OCI-LY3 (cell line): ENCODE measurements at regions not wholly inside any gene's neighbourhood (a gene's known extent, or its start where the extent isn't known, plus 50 kb on each side); places are given as distances from the start of the nearest gene placed in this dataset.

Experiments used
- H2AFZ ChIP-seq: fragments of 200-600, 300-600 bp; shearing (Covaris generic); 2 replicates; pipeline ENCODE4 v1.6.0; 2014; ENCODE audit warnings: antibody characterized with exemption, low read depth, low read length
- H3K27ac ChIP-seq: fragments of 200-600, 300-600 bp; sonication (generic); 2 replicates; pipeline ENCODE4 v1.5.1; 2014; ENCODE audit warnings: mild to moderate bottlenecking, low read length, moderate library complexity, mixed read lengths
- H3K27me3 ChIP-seq: fragments of 200-600, 300-600 bp; sonication (generic); 2 replicates; pipeline ENCODE4 v1.6.1; 2014; ENCODE audit warnings: low read depth, low read length, mixed read lengths
- H3K36me3 ChIP-seq: fragments of 200-600, 300-600 bp; sonication (generic); replicated peaks from 2 replicates; pipeline ENCODE3; 2014; ENCODE audit warnings: low read depth, low read length, mixed read lengths
- H3K4me1 ChIP-seq: fragments of 300-600, 200-600 bp; sonication (generic); 2 replicates; pipeline ENCODE4 v1.6.1; 2014; ENCODE audit warnings: low read length, mixed read lengths
- H3K4me2 ChIP-seq: fragments of 200-600, 300-600 bp; sonication (generic); 2 replicates; pipeline ENCODE4 v1.6.1; 2014; ENCODE audit warnings: low read length, mixed read lengths
- H3K4me3 ChIP-seq: fragments of 300-600, 200-600 bp; sonication (generic); 2 replicates; pipeline ENCODE4 v1.5.1; 2014; ENCODE audit warnings: antibody characterized with exemption, mild to moderate bottlenecking, low read length, moderate library complexity
- H3K79me2 ChIP-seq: fragments of 300-600, 200-600 bp; shearing (Covaris generic); 2 replicates; pipeline ENCODE4 v1.6.1; 2014; ENCODE audit warnings: mild to moderate bottlenecking, low read length, mixed read lengths
- H3K9ac ChIP-seq: fragments of 300-600, 200-600 bp; shearing (Covaris generic); 2 replicates; pipeline ENCODE4 v1.6.0; 2014; ENCODE audit warnings: mild to moderate bottlenecking, low read length, moderate library complexity
- H3K9me3 ChIP-seq: fragments of 200-600, 300-600 bp; shearing (Covaris generic); 2 replicates; pipeline ENCODE4 v1.6.1; 2014; ENCODE audit warnings: low read length, mixed read lengths; ENCODE audit not compliant: insufficient read depth
- H4K20me1 ChIP-seq: fragments of 200-600, 300-600 bp; sonication (generic); 2 replicates; pipeline ENCODE4 v1.6.1; 2016; ENCODE audit warnings: low read length, mixed read lengths; ENCODE audit not compliant: insufficient read depth
- CTCF ChIP-seq: fragments of 200-600, 300-600 bp; sonication (generic); IDR thresholded peaks from 2 replicates; pipeline ENCODE4 v1.5.1; 2014; ENCODE audit warnings: antibody characterized with exemption, low read length, low read depth
- EZH2phosphoT487 ChIP-seq: fragments of 200-600 bp; shearing (Covaris generic); IDR thresholded peaks from 2 replicates; pipeline ENCODE4 v1.6.1; 2018; ENCODE audit warnings: antibody characterized with exemption, mixed run types, low read depth

DNA sequence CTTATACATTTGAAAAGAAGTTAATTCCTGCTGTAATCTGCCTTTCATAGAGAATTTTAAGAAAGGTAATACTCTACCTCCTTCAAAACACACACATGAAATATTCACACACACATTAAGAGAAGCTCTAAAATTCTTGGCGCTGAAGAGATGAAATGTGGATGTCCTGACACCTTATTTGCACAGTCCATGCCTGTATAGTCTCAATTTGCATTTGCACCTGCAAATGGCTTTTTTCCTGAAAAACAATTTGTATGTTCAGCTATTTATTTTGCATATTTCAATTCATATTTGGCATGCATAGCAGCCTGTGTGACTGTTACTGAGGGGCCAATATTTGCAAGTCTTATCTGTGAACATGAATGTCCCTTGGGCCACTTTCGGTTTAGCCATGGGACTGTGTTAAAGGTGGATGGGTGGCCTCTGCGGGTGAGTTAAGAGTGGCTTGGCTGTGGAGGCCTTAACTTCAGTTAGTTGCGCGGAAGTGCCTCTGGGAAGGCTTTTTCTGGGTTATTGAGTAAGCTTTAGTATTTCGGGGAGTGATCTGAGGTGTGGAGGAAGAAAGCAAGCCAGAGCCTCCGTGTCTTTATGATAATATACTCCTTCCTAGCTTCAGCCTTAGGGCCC lies 443.3 kb upstream of the FAT1 start:
- Histone ChIP-seq H3K27me3 (no peaks in the 10 kb centered on the region), H3K4me3 (no peak overlapping the region), H3K4me2 (no peak overlapping the region), H3K4me1 (no peaks in the 10 kb centered on the region), H3K79me2 (no peaks in the 10 kb centered on the region), H4K20me1 (no peaks in the 10 kb centered on the region), H3K9me3 (no peaks in the 10 kb centered on the region), H2AFZ (no peak overlapping the region), H3K9ac (no peak overlapping the region), H3K36me3 (no peaks in the 10 kb centered on the region), H3K27ac (no peak overlapping the region)
- TF ChIP-seq EZH2phosphoT487 = no peak
- TF ChIP-seq CTCF = no peak

DNA sequence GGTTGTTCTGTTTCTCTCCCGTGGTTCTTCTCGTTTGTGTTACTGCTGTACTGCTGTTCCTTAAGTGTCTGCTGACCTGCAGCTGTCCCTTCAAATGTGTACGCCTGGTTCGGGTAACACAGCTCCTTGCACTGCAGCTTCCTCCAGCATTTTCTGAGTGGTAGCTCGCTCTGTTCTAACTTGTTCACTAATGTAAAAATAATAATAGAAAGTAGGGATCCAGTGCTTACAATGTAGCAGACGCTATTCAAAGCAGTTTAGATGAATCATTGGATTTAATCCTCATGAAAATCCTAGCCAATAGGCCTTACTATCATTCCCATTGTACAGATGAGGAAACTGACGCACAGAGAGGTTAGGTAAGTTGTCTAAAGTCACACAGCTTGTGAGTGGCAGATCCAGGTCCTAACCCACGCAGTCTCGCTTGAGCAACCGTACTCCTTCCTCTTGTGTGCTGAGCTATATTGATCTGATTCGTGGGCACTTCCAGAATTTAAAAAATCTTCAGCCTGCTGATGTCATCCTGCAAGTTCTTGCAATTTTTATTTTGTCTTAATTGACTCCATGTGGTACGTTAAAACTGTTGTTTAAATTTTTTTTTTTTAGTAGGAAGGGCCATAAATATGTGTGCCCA lies 448.2 kb upstream of the FAT1 start:
- TF ChIP-seq EZH2phosphoT487 = no peak
- TF ChIP-seq CTCF = no peak
- H3K4me3 ChIP-seq = no peak overlapping the region
- H4K20me1 ChIP-seq = no peaks in the 10 kb centered on the region
- H3K4me1 ChIP-seq = no peaks in the 10 kb centered on the region
- H3K9me3 ChIP-seq = no peaks in the 10 kb centered on the region
- no peaks in the 10 kb centered on the region for H3K27me3 ChIP-seq
- H3K27ac ChIP-seq = no peak overlapping the region
- H2AFZ ChIP-seq = no peak overlapping the region
- H3K36me3 ChIP-seq = no peaks in the 10 kb centered on the region
- H3K9ac ChIP-seq = no peak overlapping the region
- no peaks in the 10 kb centered on the region for H3K79me2 ChIP-seq
- H3K4me2 ChIP-seq = no peak overlapping the region

GRCh38 chr4:187172340-187172761 lies 448.7 kb upstream of the FAT1 start:
- Histone ChIP-seq H3K9ac (no peak overlapping the region), H3K27me3 (no peaks in the 10 kb centered on the region), H3K27ac (no peak overlapping the region), H4K20me1 (no peaks in the 10 kb centered on the region), H3K79me2 (no peaks in the 10 kb centered on the region), H3K9me3 (no peaks in the 10 kb centered on the region), H2AFZ (no peak overlapping the region), H3K4me1 (no peaks in the 10 kb centered on the region), H3K4me2 (no peak overlapping the region), H3K4me3 (no peak overlapping the region), H3K36me3 (no peaks in the 10 kb centered on the region)
- no peak for TF ChIP-seq EZH2phosphoT487
- TF ChIP-seq CTCF = no peak

GRCh38 chr4:187174749-187175148 lies 451.1 kb upstream of the FAT1 start:
- H3K4me2 ChIP-seq = no peak overlapping the region
- no peak overlapping the region for H3K4me3 ChIP-seq
- TF ChIP-seq EZH2phosphoT487 = no peak
- no peak for TF ChIP-seq CTCF
- H2AFZ ChIP-seq = no peak overlapping the region
- H3K27ac ChIP-seq = no peak overlapping the region
- no peaks in the 10 kb centered on the region for H3K36me3 ChIP-seq
- no peaks in the 10 kb centered on the region for H3K9me3 ChIP-seq
- H4K20me1 ChIP-seq = no peaks in the 10 kb centered on the region
- no peak overlapping the region for H3K9ac ChIP-seq
- no peaks in the 10 kb centered on the region for H3K4me1 ChIP-seq
- no peaks in the 10 kb centered on the region for H3K27me3 ChIP-seq
- no peaks in the 10 kb centered on the region for H3K79me2 ChIP-seq
